Glutamatergic neuron (in vitro differentiated cells): ENCODE measurements at regions not wholly inside any gene's neighbourhood (a gene's known extent, or its start where the extent isn't known, plus 50 kb on each side); places are given as distances from the start of the nearest gene placed in this dataset.

ENCODE experiments used
- DNase-seq: peaks from one replicate; pipeline ENCODE4 v3.0.0; 2022
- H3K27ac Mint-ChIP-seq: one replicate; pipeline ENCODE4 v1.8.0; 2020; ENCODE audit warnings: mild to moderate bottlenecking, mixed read lengths, inconsistent platforms; ENCODE audit not compliant: unreplicated experiment
- H3K27me3 Mint-ChIP-seq: one replicate; pipeline ENCODE4 v1.8.0; 2020; ENCODE audit warnings: mild to moderate bottlenecking, moderate library complexity, mixed read lengths, inconsistent platforms; ENCODE audit not compliant: unreplicated experiment
- H3K36me3 Mint-ChIP-seq: one replicate; pipeline ENCODE4 v1.8.0; 2020; ENCODE audit warnings: mild to moderate bottlenecking, mixed read lengths, inconsistent platforms; ENCODE audit not compliant: unreplicated experiment
- H3K4me1 Mint-ChIP-seq: one replicate; pipeline ENCODE4 v1.8.0; 2020; ENCODE audit warnings: mild to moderate bottlenecking, low read depth, mixed read lengths, inconsistent platforms; ENCODE audit not compliant: unreplicated experiment
- H3K4me3 Mint-ChIP-seq: one replicate; pipeline ENCODE4 v1.8.0; 2020; ENCODE audit warnings: mild to moderate bottlenecking, mixed read lengths, inconsistent platforms; ENCODE audit not compliant: unreplicated experiment
- H3K9me3 Mint-ChIP-seq: one replicate; pipeline ENCODE4 v1.8.0; 2020; ENCODE audit warnings: mild to moderate bottlenecking, moderate library complexity, mixed read lengths, inconsistent platforms; ENCODE audit not compliant: unreplicated experiment
- TF ChIP-seq, protein P1 (sequence below): fragments of 200-600 bp; sonication (generic); IDR thresholded peaks from one replicate; pipeline ENCODE4 v1.5.0; 2021; ENCODE audit not compliant: partially characterized antibody, unreplicated experiment

DNA sequence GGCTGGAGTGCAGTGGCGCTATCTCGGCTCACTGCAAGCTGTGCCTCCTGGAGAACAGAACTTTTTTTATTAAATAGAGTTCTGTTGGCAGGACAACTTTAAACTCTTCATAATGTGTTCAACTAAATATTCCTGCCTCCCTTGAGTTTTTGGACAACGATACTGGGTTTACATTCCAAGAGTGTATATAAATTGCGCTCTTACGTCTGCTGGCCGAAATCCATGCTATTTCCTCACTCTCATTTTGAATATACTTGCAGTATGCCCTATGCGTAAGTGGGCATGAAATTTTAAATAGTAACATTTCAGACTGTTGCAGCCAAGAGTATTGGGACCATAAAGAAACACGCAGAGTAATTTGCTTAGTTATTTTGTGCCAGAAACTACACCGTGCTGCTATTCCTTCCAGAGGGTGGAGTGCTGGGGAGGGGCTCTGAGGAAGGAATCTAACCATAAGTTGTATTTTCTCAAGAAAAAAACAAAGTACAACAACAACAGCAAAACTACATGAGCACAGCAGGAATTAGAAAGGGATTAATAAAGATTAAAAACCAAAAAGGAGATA, 480.0 kb downstream of the NLGN4X start:
- TF ChIP-seq, protein P1, sequence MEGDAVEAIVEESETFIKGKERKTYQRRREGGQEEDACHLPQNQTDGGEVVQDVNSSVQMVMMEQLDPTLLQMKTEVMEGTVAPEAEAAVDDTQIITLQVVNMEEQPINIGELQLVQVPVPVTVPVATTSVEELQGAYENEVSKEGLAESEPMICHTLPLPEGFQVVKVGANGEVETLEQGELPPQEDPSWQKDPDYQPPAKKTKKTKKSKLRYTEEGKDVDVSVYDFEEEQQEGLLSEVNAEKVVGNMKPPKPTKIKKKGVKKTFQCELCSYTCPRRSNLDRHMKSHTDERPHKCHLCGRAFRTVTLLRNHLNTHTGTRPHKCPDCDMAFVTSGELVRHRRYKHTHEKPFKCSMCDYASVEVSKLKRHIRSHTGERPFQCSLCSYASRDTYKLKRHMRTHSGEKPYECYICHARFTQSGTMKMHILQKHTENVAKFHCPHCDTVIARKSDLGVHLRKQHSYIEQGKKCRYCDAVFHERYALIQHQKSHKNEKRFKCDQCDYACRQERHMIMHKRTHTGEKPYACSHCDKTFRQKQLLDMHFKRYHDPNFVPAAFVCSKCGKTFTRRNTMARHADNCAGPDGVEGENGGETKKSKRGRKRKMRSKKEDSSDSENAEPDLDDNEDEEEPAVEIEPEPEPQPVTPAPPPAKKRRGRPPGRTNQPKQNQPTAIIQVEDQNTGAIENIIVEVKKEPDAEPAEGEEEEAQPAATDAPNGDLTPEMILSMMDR: no peak
- Mint-ChIP-seq H3K9me3 (no peaks in the 10 kb centered on the region), H3K4me3 (no peak overlapping the region), H3K27me3 (no peaks in the 10 kb centered on the region), H3K27ac (no peak overlapping the region), H3K36me3 (no peaks in the 10 kb centered on the region), H3K4me1 (no peaks in the 10 kb centered on the region)
- no peak for DNase-seq

DNA sequence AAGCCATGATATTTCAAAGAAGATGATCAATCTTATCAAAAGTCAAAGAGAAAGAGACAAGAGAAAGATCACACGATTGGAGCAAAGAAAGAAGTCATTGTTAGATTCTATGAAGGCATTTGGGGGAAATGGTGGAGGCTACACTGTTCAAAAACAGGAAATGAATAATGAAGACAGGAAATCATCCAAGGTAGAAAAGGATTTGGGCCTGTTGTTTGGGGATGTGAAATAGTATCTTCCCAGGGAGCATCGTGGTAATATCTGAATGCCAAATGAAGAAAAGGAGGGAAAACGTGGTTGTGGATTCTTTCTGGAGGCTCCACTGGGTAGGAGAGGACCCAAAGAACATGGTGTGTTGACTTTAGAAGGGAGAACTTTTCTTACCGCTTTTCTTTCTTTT, 482.4 kb downstream of the NLGN4X start:
- Mint-ChIP-seq H3K4me1 (no peaks in the 10 kb centered on the region), H3K36me3 (no peaks in the 10 kb centered on the region), H3K9me3 (no peaks in the 10 kb centered on the region), H3K4me3 (no peak overlapping the region), H3K27ac (no peak overlapping the region), H3K27me3 (no peaks in the 10 kb centered on the region)
- TF ChIP-seq, protein P1: no peak
- DNase-seq: no peak

DNA sequence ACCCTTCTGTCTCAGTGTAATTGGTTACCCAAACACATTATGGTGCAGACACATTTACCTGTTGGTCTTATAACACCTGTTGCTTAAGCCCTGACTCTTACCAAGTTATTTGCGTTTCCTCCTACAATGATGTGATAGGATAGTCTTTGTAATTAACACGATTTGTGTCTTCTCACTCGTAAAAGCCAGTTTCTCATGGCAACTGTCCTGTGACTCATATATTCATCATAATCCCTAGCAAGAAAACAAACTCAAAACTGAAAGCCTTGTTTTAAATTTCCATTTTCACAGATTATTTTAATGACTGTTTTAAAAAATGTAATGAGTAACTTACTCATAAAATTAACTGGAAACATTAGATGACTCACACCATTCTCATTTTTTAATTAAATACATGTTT, 495.2 kb downstream of the NLGN4X start:
- no peak for DNase-seq
- TF ChIP-seq, protein P1: no peak
- Mint-ChIP-seq H3K36me3 (no peaks in the 10 kb centered on the region), H3K9me3 (no peaks in the 10 kb centered on the region), H3K27ac (no peak overlapping the region), H3K4me1 (no peaks in the 10 kb centered on the region), H3K27me3 (no peaks in the 10 kb centered on the region), H3K4me3 (no peak overlapping the region)

DNA sequence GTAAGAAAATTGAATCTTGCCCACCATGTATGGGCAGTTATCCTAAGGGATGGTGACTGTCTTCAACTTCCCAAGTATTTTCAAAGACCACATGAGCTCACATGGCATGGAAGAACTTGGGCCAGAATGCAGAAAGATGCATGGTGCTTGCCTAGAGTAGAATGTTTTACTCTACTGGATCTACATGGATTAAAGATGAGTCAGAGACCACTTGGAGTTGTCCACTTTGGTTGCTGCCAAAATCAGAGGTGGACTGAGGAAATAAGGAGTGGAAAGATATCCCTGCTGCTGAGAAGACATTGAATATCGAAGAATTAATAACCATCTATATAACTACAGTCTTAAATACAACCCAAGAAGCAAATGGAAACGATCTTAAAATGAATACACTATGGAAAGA, 498.1 kb downstream of the NLGN4X start:
- no peaks in the 10 kb centered on the region for H3K9me3 Mint-ChIP-seq
- H3K36me3 Mint-ChIP-seq: no peaks in the 10 kb centered on the region
- H3K4me1 Mint-ChIP-seq: no peaks in the 10 kb centered on the region
- no peaks in the 10 kb centered on the region for H3K27me3 Mint-ChIP-seq
- DNase-seq: no peak
- no peak overlapping the region for H3K4me3 Mint-ChIP-seq
- H3K27ac Mint-ChIP-seq: no peak overlapping the region
- TF ChIP-seq, protein P1: no peak

DNA sequence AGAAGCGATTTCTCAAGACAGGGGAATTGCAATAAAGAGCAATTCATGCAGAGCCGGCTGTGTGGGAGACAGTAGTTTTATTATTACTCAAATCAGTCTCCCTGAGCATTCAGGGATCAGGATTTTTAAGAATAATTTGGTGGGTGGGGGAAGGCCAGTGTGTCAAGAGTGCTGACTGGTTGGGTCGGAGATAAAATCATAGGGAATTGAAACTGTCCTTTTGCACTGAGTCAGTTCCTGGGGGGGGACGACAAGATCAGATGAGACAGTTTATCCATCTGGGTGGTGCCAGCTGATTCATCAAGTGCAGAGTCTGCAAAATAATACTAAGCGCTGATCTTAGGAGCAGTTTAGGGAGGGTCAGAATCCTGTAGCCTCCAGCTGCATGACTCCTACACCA, 502.4 kb downstream of the NLGN4X start:
- H3K4me3 Mint-ChIP-seq: no peak overlapping the region
- H3K27me3 Mint-ChIP-seq: no peaks in the 10 kb centered on the region
- TF ChIP-seq, protein P1: no peak
- H3K27ac Mint-ChIP-seq: no peak overlapping the region
- no peaks in the 10 kb centered on the region for H3K9me3 Mint-ChIP-seq
- no peaks in the 10 kb centered on the region for H3K4me1 Mint-ChIP-seq
- no peaks in the 10 kb centered on the region for H3K36me3 Mint-ChIP-seq
- no peak for DNase-seq
